GM12878 (cell line): ENCODE measurements at regions not wholly inside any gene's neighbourhood (a gene's known extent, or its start where the extent isn't known, plus 50 kb on each side); places are given as distances from the start of the nearest gene placed in this dataset.
"Not testable (repeated sequence)": the region's sequence is repeated elsewhere in the genome, so short reads cannot be mapped to it uniquely, and the experiment has no call there.

Experiments used
- ATAC-seq: fragments of 200-7000 bp; cut with Tn5 transposase; 3 replicates; pipeline ENCODE4 v1.9.1; 2020; ENCODE audit warnings: mild to moderate bottlenecking, moderate library complexity
- BruUV-seq: library from RNA; stranded (reverse); fragments of 400-500 nt; replicated peaks from 2 replicates; lab custom pipeline; 2021; lab: Mats Ljungman, UMichigan
- CTCF ChIA-PET: fragments of 300-600 bp; sonication (Branson Sonifier 250); formaldehyde crosslinking; extraction: SDS; loops from one replicate; lab custom pipeline; 2021; ENCODE audit warnings: inconsistent platforms; lab: Yijun Ruan, JAX
- POLR2A ChIA-PET: fragments of 350-600 bp; formaldehyde crosslinking; extraction: SDS; loops from one replicate; lab custom pipeline; 2021; ENCODE audit warnings: inconsistent platforms; lab: Charles Lee
- RAD21 ChIA-PET: fragments of 300-600 bp; sonication (Branson Sonifier 250); formaldehyde crosslinking; loops from one replicate; lab custom pipeline; 2023; ENCODE audit warnings: antibody characterized with exemption; ENCODE audit not compliant: unreplicated experiment; lab: Charles Lee
- SMC1A ChIA-PET: fragments of 300-600 bp; sonication (Branson Sonifier 250); formaldehyde crosslinking; loops from one replicate; lab custom pipeline; 2023; ENCODE audit not compliant: unreplicated experiment, uncharacterized antibody; lab: Charles Lee
- DNase-seq: peaks from one replicate; pipeline ENCODE4 v3.0.0-alpha.2; 2011; ENCODE audit warnings: low read depth, low spot score
- FAIRE-seq: peaks from 3 replicates; lab custom pipeline; 2011; peaks lifted over from hg19 to GRCh38; lab: Jason Lieb, UNC
- H2AFZ ChIP-seq: 2 replicates; pipeline ENCODE4 v1.6.0; 2011; ENCODE audit warnings: low read depth, low read length, control low read depth; ENCODE audit not compliant: control insufficient read depth
- H3K27ac ChIP-seq: 2 replicates; pipeline ENCODE4 v1.5.1; 2011; ENCODE audit warnings: control low read depth; ENCODE audit not compliant: control insufficient read depth, insufficient read depth
- H3K27me3 ChIP-seq, 2 experiments: replicated peaks in 1 of 2; 2 replicates each; pipeline versions ENCODE4 v1.6.0 to v1.6.1; 2011; ENCODE audit warnings: low read length in 1 of 2; ENCODE audit not compliant: control insufficient read depth in 2 of 2, insufficient read depth in 2 of 2
- H3K36me3 ChIP-seq, 2 experiments: 2 replicates each; pipeline ENCODE4 v1.5.1; 2011; ENCODE audit warnings: low read length in 1 of 2; ENCODE audit not compliant: control insufficient read depth in 2 of 2, insufficient read depth in 2 of 2
- H3K4me1 ChIP-seq: 2 replicates; pipeline ENCODE4 v1.6.1; 2011; ENCODE audit warnings: mild to moderate bottlenecking, low read length, moderate library complexity, mixed read lengths; ENCODE audit not compliant: control insufficient read depth, insufficient read depth
- H3K4me2 ChIP-seq: 2 replicates; pipeline ENCODE4 v1.6.0; 2011; ENCODE audit warnings: control low read depth; ENCODE audit not compliant: control insufficient read depth, insufficient read depth
- H3K4me3 ChIP-seq: fragments of 200-600 bp; sonication (generic); 2 replicates; pipeline ENCODE4 v1.5.1; 2016
- H3K79me2 ChIP-seq: 2 replicates; pipeline ENCODE4 v1.6.0; 2011; ENCODE audit warnings: low read length; ENCODE audit not compliant: control insufficient read depth, insufficient read depth
- H3K9ac ChIP-seq: 2 replicates; pipeline ENCODE4 v1.8.0; 2011; ENCODE audit warnings: low read length, control low read depth, mixed read lengths; ENCODE audit not compliant: control insufficient read depth, insufficient read depth
- H3K9me3 ChIP-seq: replicated peaks from 3 replicates; pipeline ENCODE4 v1.5.1; 2011; ENCODE audit warnings: mild to moderate bottlenecking, low read length; ENCODE audit not compliant: control insufficient read depth, insufficient read depth
- H4K20me1 ChIP-seq: 2 replicates; pipeline ENCODE4 v1.6.0; 2011; ENCODE audit not compliant: control insufficient read depth, insufficient read depth
- BCL11A ChIP-seq: IDR thresholded peaks from 2 replicates; pipeline ENCODE4 v1.6.1; 2011; ENCODE audit warnings: low read depth, low read length
- SREBF1 ChIP-seq: IDR thresholded peaks from 2 replicates; pipeline ENCODE4 v1.6.1; 2012; ENCODE audit warnings: mild to moderate bottlenecking, low read length
- ZNF622 ChIP-seq: fragments of 450-650 bp; IDR thresholded peaks from 2 replicates; pipeline ENCODE4 v1.6.1; 2017; ENCODE audit warnings: mild to moderate bottlenecking, inconsistent platforms
- WGBS: methylation state at CpG from one replicate; pipeline ENCODE4 v1.1.6; 2016; ENCODE audit warnings: low lambda C conversion rate; ENCODE audit not compliant: insufficient replicate concordance, insufficient coverage; ENCODE audit errors: missing lambda C conversion rate; 5-methylcytosine and 5-hydroxymethylcytosine counted together
- in situ Hi-C: fragments of 300-500 bp; cut with MboI; formaldehyde crosslinking; loops from 9 replicates; pipeline ENCODE4 v1.14.3; 2018; ENCODE audit warnings: mixed read lengths
- intact Hi-C: fragments of 100-400 bp; cut with micrococcal nuclease; formaldehyde crosslinking; loops from one replicate; pipeline ENCODE4 v1.14.2; 2022; ENCODE audit not compliant: unreplicated experiment
- TF ChIP-seq, protein P1 (sequence below): IDR thresholded peaks from 2 replicates; pipeline ENCODE4 v1.6.1; 2011; ENCODE audit warnings: mild to moderate bottlenecking, low read depth, low read length, moderate library complexity; ENCODE audit not compliant: insufficient replicate concordance
- TF ChIP-seq, protein P2 (sequence below): fragments of 450-650 bp; IDR thresholded peaks from 2 replicates; pipeline ENCODE4 v1.6.1; 2017; ENCODE audit warnings: low read depth, mild to moderate bottlenecking, moderate library complexity

- TF ChIP-seq, protein P1, sequence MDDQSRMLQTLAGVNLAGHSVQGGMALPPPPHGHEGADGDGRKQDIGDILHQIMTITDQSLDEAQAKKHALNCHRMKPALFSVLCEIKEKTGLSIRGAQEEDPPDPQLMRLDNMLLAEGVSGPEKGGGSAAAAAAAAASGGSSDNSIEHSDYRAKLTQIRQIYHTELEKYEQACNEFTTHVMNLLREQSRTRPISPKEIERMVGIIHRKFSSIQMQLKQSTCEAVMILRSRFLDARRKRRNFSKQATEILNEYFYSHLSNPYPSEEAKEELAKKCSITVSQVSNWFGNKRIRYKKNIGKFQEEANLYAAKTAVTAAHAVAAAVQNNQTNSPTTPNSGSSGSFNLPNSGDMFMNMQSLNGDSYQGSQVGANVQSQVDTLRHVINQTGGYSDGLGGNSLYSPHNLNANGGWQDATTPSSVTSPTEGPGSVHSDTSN, result no peak
Measured at GRCh38 chr6:27854421-27854820, 57.8 kb downstream of the OR2B2 start (continued).

GRCh38 chr6:27851440-27851839, 60.8 kb downstream of the OR2B2 start:
- H3K4me2 ChIP-seq, result no peak overlapping the region
- H2AFZ ChIP-seq, result no peak overlapping the region
- peaks cover 4% of the 10 kb centered on the region; the same call in 1 of the 2 replicates for H3K4me1 ChIP-seq
- TF ChIP-seq BCL11A (no peak), ZNF622 (no peak), SREBF1 (no peak)
- TF ChIP-seq, protein P2, sequence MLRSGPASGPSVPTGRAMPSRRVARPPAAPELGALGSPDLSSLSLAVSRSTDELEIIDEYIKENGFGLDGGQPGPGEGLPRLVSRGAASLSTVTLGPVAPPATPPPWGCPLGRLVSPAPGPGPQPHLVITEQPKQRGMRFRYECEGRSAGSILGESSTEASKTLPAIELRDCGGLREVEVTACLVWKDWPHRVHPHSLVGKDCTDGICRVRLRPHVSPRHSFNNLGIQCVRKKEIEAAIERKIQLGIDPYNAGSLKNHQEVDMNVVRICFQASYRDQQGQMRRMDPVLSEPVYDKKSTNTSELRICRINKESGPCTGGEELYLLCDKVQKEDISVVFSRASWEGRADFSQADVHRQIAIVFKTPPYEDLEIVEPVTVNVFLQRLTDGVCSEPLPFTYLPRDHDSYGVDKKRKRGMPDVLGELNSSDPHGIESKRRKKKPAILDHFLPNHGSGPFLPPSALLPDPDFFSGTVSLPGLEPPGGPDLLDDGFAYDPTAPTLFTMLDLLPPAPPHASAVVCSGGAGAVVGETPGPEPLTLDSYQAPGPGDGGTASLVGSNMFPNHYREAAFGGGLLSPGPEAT, result no peak
- TF ChIP-seq, all 136 proteins: peak for 0
- no peak for DNase-seq
- no peaks in the 10 kb centered on the region for H4K20me1 ChIP-seq
- CTCF ChIA-PET, result interaction anchor here (0.6 to 0.7 kb wide), 2 partner anchors 10 to 13 kb away, joined by 3 to 4 read pairs; a partner anchor contains a TSS
- ATAC-seq, result no peak
- H3K9me3 ChIP-seq, result no peaks in the 10 kb centered on the region
- intact Hi-C loops, result no loop called here
- no TSS peak for BruUV-seq
- no peak overlapping the region for H3K4me3 ChIP-seq
- no peaks in the 10 kb centered on the region for H3K36me3 ChIP-seq
- no peaks in the 10 kb centered on the region for H3K27me3 ChIP-seq
- RAD21 ChIA-PET, result no interaction called here
- POLR2A ChIA-PET, result interaction anchor here (1.2 kb wide), 1 partner anchor 16 kb away, joined by 3 read pairs; a partner anchor contains a TSS
- no peak overlapping the region for H3K27ac ChIP-seq
- H3K9ac ChIP-seq, result no peak overlapping the region
- SMC1A ChIA-PET, result interaction anchor here (1.3 kb wide), 1 partner anchor 13 kb away, joined by 5 read pairs; no protein-coding TSS in a partner anchor
- FAIRE-seq, result no peak
- in situ Hi-C loops, result no loop called here
- H3K79me2 ChIP-seq, result no peaks in the 10 kb centered on the region

- DNase-seq, ATAC-seq, in situ Hi-C loops, H3K27ac ChIP-seq, H3K36me3 ChIP-seq, H3K4me3 ChIP-seq, H3K4me1 ChIP-seq, H3K79me2 ChIP-seq, H3K9ac ChIP-seq, H2AFZ ChIP-seq, H3K4me2 ChIP-seq, H3K27me3 ChIP-seq, H3K9me3 ChIP-seq, POLR2A ChIA-PET, BruUV-seq, intact Hi-C loops, H4K20me1 ChIP-seq, CTCF ChIA-PET, FAIRE-seq: not testable (repeated sequence)
- over 99% methylated on average over 9 of the region's 9 CpGs for WGBS
- RAD21 ChIA-PET, result interaction anchor here (0.6 kb wide), 1 partner anchor 15 kb away, joined by 3 read pairs; no protein-coding TSS in a partner anchor
- SMC1A ChIA-PET, result interaction anchor here (1.6 to 2.1 kb wide), 2 partner anchors 9 to 11 kb away, joined by 5 read pairs; a partner anchor contains a TSS
Measured at GRCh38 chr6:27849001-27849400, 63.2 kb downstream of the OR2B2 start.
